ENCODE measurements at regions not wholly inside any gene's neighbourhood (a gene's known extent, or its start where the extent isn't known, plus 50 kb on each side); places are given as distances from the start of the nearest gene placed in this dataset.
"Not testable (repeated sequence)": the region's sequence is repeated elsewhere in the genome, so short reads cannot be mapped to it uniquely, and the experiment has no call there.

- H3K36me3 Mint-ChIP-seq (ENCODE audit: low read depth) = no peaks in the 10 kb centered on the region
- no peak overlapping the region for H3K4me3 Mint-ChIP-seq
- no peak for DNase-seq (ENCODE audit: low spot score)
- intact Hi-C loops (cut with micrococcal nuclease) = no loop called here
- no peaks in the 10 kb centered on the region for H3K4me1 Mint-ChIP-seq (ENCODE audit: low read depth)
- H3K27me3 Mint-ChIP-seq (ENCODE audit: insufficient read depth) = no peaks in the 10 kb centered on the region
- H3K27ac Mint-ChIP-seq = no peak overlapping the region
- peaks cover 8% of the 10 kb centered on the region for H3K9me3 Mint-ChIP-seq
These were observed 302.1 kb downstream of the NSUN3 start for GRCh38 chr3:94365006-94365405.

- Mint-ChIP-seq H3K4me3 (no peak overlapping the region), H3K36me3 (ENCODE audit: low read depth) (no peaks in the 10 kb centered on the region), H3K9me3 (peaks cover 4% of the 10 kb centered on the region), H3K27me3 (ENCODE audit: insufficient read depth) (no peaks in the 10 kb centered on the region), H3K27ac (no peak overlapping the region), H3K4me1 (ENCODE audit: low read depth) (no peaks in the 10 kb centered on the region)
- DNase-seq (ENCODE audit: low spot score) = no peak
- intact Hi-C loops (cut with micrococcal nuclease) = no loop called here
These were observed 309.2 kb downstream of the NSUN3 start for GRCh38 chr3:94372026-94372425.

- no peaks in the 10 kb centered on the region for H3K27me3 Mint-ChIP-seq (ENCODE audit: insufficient read depth)
- intact Hi-C loops (cut with micrococcal nuclease) = no loop called here
- H3K9me3 Mint-ChIP-seq = peaks cover 4% of the 10 kb centered on the region
- H3K4me1 Mint-ChIP-seq (ENCODE audit: low read depth) = no peaks in the 10 kb centered on the region
- no peaks in the 10 kb centered on the region for H3K36me3 Mint-ChIP-seq (ENCODE audit: low read depth)
- no peak for DNase-seq (ENCODE audit: low spot score)
- no peak overlapping the region for H3K4me3 Mint-ChIP-seq
- H3K27ac Mint-ChIP-seq = no peak overlapping the region
These were observed 310.6 kb downstream of the NSUN3 start for GRCh38 chr3:94373456-94373855.

- H3K9me3 Mint-ChIP-seq = no peaks in the 10 kb centered on the region
- H3K36me3 Mint-ChIP-seq (ENCODE audit: low read depth) = no peaks in the 10 kb centered on the region
- H3K27ac Mint-ChIP-seq = no peak overlapping the region
- no peak for DNase-seq (ENCODE audit: low spot score)
- H3K4me3 Mint-ChIP-seq = no peak overlapping the region
- no peaks in the 10 kb centered on the region for H3K4me1 Mint-ChIP-seq (ENCODE audit: low read depth)
- intact Hi-C loops (cut with micrococcal nuclease) = no loop called here
- no peaks in the 10 kb centered on the region for H3K27me3 Mint-ChIP-seq (ENCODE audit: insufficient read depth)
These were observed 311.7 kb downstream of the NSUN3 start for GRCh38 chr3:94374439-94375161.

GRCh38 chr3:94377123-94377696 is 314.3 kb downstream of the NSUN3 start:
- H3K9me3 Mint-ChIP-seq; H3K36me3 Mint-ChIP-seq (ENCODE audit: low read depth); H3K4me3 Mint-ChIP-seq; DNase-seq (ENCODE audit: low spot score); H3K27ac Mint-ChIP-seq; intact Hi-C loops (cut with micrococcal nuclease); H3K4me1 Mint-ChIP-seq (ENCODE audit: low read depth); H3K27me3 Mint-ChIP-seq (ENCODE audit: insufficient read depth): not testable (repeated sequence)

- H3K27me3 Mint-ChIP-seq (ENCODE audit: insufficient read depth); H3K27ac Mint-ChIP-seq; H3K36me3 Mint-ChIP-seq (ENCODE audit: low read depth); H3K4me1 Mint-ChIP-seq (ENCODE audit: low read depth); H3K4me3 Mint-ChIP-seq; intact Hi-C loops (cut with micrococcal nuclease); H3K9me3 Mint-ChIP-seq; DNase-seq (ENCODE audit: low spot score): not testable (repeated sequence)
These were observed 315.0 kb downstream of the NSUN3 start for GRCh38 chr3:94377863-94378262.

GRCh38 chr3:94378322-94378721 is 315.5 kb downstream of the NSUN3 start:
- intact Hi-C loops (cut with micrococcal nuclease) = no loop called here
- no peak overlapping the region for H3K27ac Mint-ChIP-seq
- H3K4me3 Mint-ChIP-seq = no peak overlapping the region
- no peaks in the 10 kb centered on the region for H3K27me3 Mint-ChIP-seq (ENCODE audit: insufficient read depth)
- H3K9me3 Mint-ChIP-seq = no peaks in the 10 kb centered on the region
- H3K36me3 Mint-ChIP-seq (ENCODE audit: low read depth) = no peaks in the 10 kb centered on the region
- DNase-seq (ENCODE audit: low spot score) = no peak
- no peaks in the 10 kb centered on the region for H3K4me1 Mint-ChIP-seq (ENCODE audit: low read depth)

- DNase-seq (ENCODE audit: low spot score) = no peak
- H3K27ac Mint-ChIP-seq = no peak overlapping the region
- intact Hi-C loops (cut with micrococcal nuclease) = no loop called here
- H3K27me3 Mint-ChIP-seq (ENCODE audit: insufficient read depth) = no peaks in the 10 kb centered on the region
- no peaks in the 10 kb centered on the region for H3K9me3 Mint-ChIP-seq
- H3K4me1 Mint-ChIP-seq (ENCODE audit: low read depth) = no peaks in the 10 kb centered on the region
- no peaks in the 10 kb centered on the region for H3K36me3 Mint-ChIP-seq (ENCODE audit: low read depth)
- no peak overlapping the region for H3K4me3 Mint-ChIP-seq
These were observed 316.4 kb downstream of the NSUN3 start for GRCh38 chr3:94379264-94379663.

- H3K9me3 Mint-ChIP-seq = no peaks in the 10 kb centered on the region
These were observed 332.0 kb downstream of the NSUN3 start for GRCh38 chr3:94394885-94395284.

GRCh38 chr3:94395851-94396250 is 333.0 kb downstream of the NSUN3 start:
- no peak for DNase-seq (ENCODE audit: low spot score)
- Mint-ChIP-seq H3K27ac (no peak overlapping the region), H3K4me1 (ENCODE audit: low read depth) (no peaks in the 10 kb centered on the region), H3K4me3 (no peak overlapping the region), H3K27me3 (ENCODE audit: insufficient read depth) (no peaks in the 10 kb centered on the region), H3K9me3 (no peaks in the 10 kb centered on the region), H3K36me3 (ENCODE audit: low read depth) (no peaks in the 10 kb centered on the region)
- intact Hi-C loops (cut with micrococcal nuclease) = no loop called here

More at GRCh38 chr3:94394885-94395284, 332.0 kb downstream of the NSUN3 start:
- Mint-ChIP-seq H3K4me3 (no peak overlapping the region), H3K36me3 (ENCODE audit: low read depth) (no peaks in the 10 kb centered on the region), H3K27ac (no peak overlapping the region), H3K4me1 (ENCODE audit: low read depth) (no peaks in the 10 kb centered on the region), H3K27me3 (ENCODE audit: insufficient read depth) (no peaks in the 10 kb centered on the region)
- intact Hi-C loops (cut with micrococcal nuclease) = no loop called here
- no peak for DNase-seq (ENCODE audit: low spot score)

- H3K27ac Mint-ChIP-seq = no peak overlapping the region
- H3K4me3 Mint-ChIP-seq = no peak overlapping the region
- H3K4me1 Mint-ChIP-seq (ENCODE audit: low read depth) = no peaks in the 10 kb centered on the region
- H3K9me3 Mint-ChIP-seq = no peaks in the 10 kb centered on the region
- no peaks in the 10 kb centered on the region for H3K27me3 Mint-ChIP-seq (ENCODE audit: insufficient read depth)
- no peak for DNase-seq (ENCODE audit: low spot score)
- intact Hi-C loops (cut with micrococcal nuclease) = no loop called here
- H3K36me3 Mint-ChIP-seq (ENCODE audit: low read depth) = no peaks in the 10 kb centered on the region
These were observed 335.2 kb downstream of the NSUN3 start for GRCh38 chr3:94398036-94398435.

- H3K9me3 Mint-ChIP-seq = no peaks in the 10 kb centered on the region
- intact Hi-C loops (cut with micrococcal nuclease) = no loop called here
- no peak overlapping the region for H3K4me3 Mint-ChIP-seq
- H3K27ac Mint-ChIP-seq = no peak overlapping the region
- H3K4me1 Mint-ChIP-seq (ENCODE audit: low read depth) = no peaks in the 10 kb centered on the region
- no peak for DNase-seq (ENCODE audit: low spot score)
- no peaks in the 10 kb centered on the region for H3K27me3 Mint-ChIP-seq (ENCODE audit: insufficient read depth)
- no peaks in the 10 kb centered on the region for H3K36me3 Mint-ChIP-seq (ENCODE audit: low read depth)
These were observed 338.6 kb downstream of the NSUN3 start for GRCh38 chr3:94401466-94401865.

GRCh38 chr3:94402126-94402525 is 339.3 kb downstream of the NSUN3 start:
- intact Hi-C loops (cut with micrococcal nuclease) = no loop called here
- Mint-ChIP-seq H3K27ac (no peak overlapping the region), H3K4me3 (no peak overlapping the region), H3K9me3 (no peaks in the 10 kb centered on the region), H3K36me3 (ENCODE audit: low read depth) (no peaks in the 10 kb centered on the region), H3K4me1 (ENCODE audit: low read depth) (no peaks in the 10 kb centered on the region), H3K27me3 (ENCODE audit: insufficient read depth) (no peaks in the 10 kb centered on the region)
- DNase-seq (ENCODE audit: low spot score) = no peak

Measured in activated T-helper 1 cell treated with anti-CD3 and anti-CD28 coated beads, Interleukin-12 subunit alpha, Interleukin-12 subunit beta, Interleukin-2, Interleukin-4 antibody, amounts not matched to agents 30 ng/mL and 10 ng/mL and 1 ng/mL, durations not matched to agents 14 hours and 24 hours and 36 hours (primary cell).